ENCODE measurements at regions not wholly inside any gene's neighbourhood (a gene's known extent, or its start where the extent isn't known, plus 50 kb on each side); places are given as distances from the start of the nearest gene placed in this dataset.

DNA sequence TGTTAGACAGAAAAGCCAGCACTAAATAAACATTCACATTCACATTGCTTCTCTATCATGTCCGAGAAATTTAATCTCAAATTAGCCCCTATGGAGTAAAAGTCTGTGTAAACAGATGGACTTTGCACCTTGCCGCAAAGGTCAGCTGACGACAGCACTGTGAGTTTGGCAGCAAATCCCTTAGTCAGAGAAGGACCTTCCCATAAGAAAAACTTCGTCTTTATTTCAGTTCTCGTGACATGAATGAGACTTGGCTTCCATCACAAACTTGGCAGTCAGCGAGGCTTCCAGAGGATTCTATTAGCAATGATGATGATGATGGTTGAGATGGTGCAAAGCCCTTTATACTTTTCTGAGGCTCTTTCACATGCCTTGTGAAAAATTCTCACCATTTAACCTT lies 133.7 kb upstream of the IFNGR1 start:
- no peak overlapping the region for H3K27ac Mint-ChIP-seq
- no peak for ATAC-seq

DNA sequence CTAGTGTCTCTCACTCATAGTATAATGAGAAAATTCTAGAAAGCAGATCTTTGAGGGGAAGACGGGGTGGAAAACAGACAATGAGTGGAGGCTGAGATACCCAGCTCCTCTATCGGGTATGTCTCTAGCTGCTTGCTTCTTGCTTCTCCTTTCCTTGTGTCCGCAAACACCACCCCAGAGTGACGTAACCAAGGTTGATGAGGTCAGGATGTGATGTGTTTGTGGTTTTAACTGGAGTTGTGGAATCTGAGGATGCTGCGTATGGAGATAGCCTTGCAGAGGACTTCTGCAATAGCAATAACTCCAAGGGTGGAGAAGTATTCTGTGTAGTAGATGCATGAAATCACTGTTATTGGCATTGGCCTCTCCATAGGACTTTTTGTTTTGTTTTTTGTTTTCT lies 132.7 kb upstream of the IFNGR1 start:
- Mint-ChIP-seq H3K36me3 (ENCODE audit: low read depth) (no peaks in the 10 kb centered on the region), H3K9me3 (no peaks in the 10 kb centered on the region), H3K27me3 (no peaks in the 10 kb centered on the region), H3K27ac (no peak overlapping the region), H3K4me3 (no peak overlapping the region), H3K4me1 (peaks cover 13% of the 10 kb centered on the region)
- ATAC-seq (no peak), DNase-seq (no peak)

More for the DNA sequence above, 133.7 kb upstream of the IFNGR1 start:
- no peaks in the 10 kb centered on the region for H3K27me3 Mint-ChIP-seq
- no peak overlapping the region for H3K4me3 Mint-ChIP-seq
- no peaks in the 10 kb centered on the region for H3K9me3 Mint-ChIP-seq
- peaks cover 13% of the 10 kb centered on the region for H3K4me1 Mint-ChIP-seq
- DNase-seq = no peak
- no peaks in the 10 kb centered on the region for H3K36me3 Mint-ChIP-seq (ENCODE audit: low read depth)

GRCh38 chr6:137350857-137351256 lies 131.7 kb upstream of the IFNGR1 start:
- no peak for ATAC-seq
- no peaks in the 10 kb centered on the region for H3K36me3 Mint-ChIP-seq (ENCODE audit: low read depth)
- H3K27ac Mint-ChIP-seq = no peak overlapping the region
- no peaks in the 10 kb centered on the region for H3K27me3 Mint-ChIP-seq
- peaks cover 13% of the 10 kb centered on the region for H3K4me1 Mint-ChIP-seq
- H3K4me3 Mint-ChIP-seq = no peak overlapping the region
- DNase-seq = no peak
- H3K9me3 Mint-ChIP-seq = no peaks in the 10 kb centered on the region

GRCh38 chr6:137349856-137350830 lies 131.0 kb upstream of the IFNGR1 start:
- ATAC-seq (no peak), DNase-seq (no peak)
- no peaks in the 10 kb centered on the region for H3K9me3 Mint-ChIP-seq
- peaks cover 13% of the 10 kb centered on the region for H3K4me1 Mint-ChIP-seq
- no peaks in the 10 kb centered on the region for H3K36me3 Mint-ChIP-seq (ENCODE audit: low read depth)
- H3K27ac Mint-ChIP-seq = no peak overlapping the region
- H3K27me3 Mint-ChIP-seq = no peaks in the 10 kb centered on the region
- no peak overlapping the region for H3K4me3 Mint-ChIP-seq

DNA sequence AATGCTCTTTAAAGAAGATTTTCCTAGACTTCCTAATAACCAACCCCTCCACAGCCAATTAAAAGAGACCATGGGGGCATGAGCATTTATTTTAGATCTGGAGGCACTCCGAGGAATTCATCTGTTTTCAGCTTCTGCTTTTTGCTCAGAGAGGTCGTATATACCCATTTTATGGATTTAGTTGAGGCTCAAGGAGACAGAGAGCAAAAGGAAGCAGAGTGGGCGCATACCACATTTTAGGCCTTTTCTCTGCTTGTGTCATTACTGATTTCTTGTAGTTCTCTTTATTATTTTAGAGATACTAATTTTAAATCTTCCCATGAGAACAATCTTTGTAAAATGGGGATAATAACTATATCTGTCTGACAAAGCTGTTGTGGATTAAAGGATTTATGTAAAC lies 129.6 kb upstream of the IFNGR1 start:
- DNase-seq = no peak
- Mint-ChIP-seq H3K4me3 (no peak overlapping the region), H3K27ac (no peak overlapping the region), H3K4me1 (peaks cover 11% of the 10 kb centered on the region), H3K36me3 (ENCODE audit: low read depth) (no peaks in the 10 kb centered on the region), H3K27me3 (no peaks in the 10 kb centered on the region), H3K9me3 (no peaks in the 10 kb centered on the region)
- no peak for ATAC-seq

DNA sequence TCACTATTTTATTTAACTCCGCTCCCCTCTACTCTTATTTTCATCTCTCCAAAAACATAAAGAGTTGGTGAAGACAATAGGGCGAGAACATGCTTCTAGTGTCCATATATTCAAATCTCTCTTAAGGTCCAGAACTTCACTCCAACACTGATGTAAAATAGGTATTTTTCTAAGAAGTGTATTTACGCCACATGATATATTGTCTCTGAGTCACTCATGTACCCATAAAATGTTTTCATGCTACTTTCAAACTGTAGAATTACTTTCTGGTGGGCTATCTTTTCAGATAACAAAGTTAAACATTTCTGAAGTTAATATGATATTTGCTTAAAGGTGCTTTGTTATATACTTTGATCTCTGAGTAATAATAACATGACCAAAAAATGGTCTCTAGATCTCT lies 124.1 kb upstream of the IFNGR1 start:
- Mint-ChIP-seq H3K4me3 (peak overlapping the region; percentile 74), H3K27ac (no peak overlapping the region), H3K36me3 (ENCODE audit: low read depth) (no peaks in the 10 kb centered on the region), H3K27me3 (no peaks in the 10 kb centered on the region), H3K9me3 (no peaks in the 10 kb centered on the region), H3K4me1 (peaks cover 6% of the 10 kb centered on the region)
- ATAC-seq (no peak), DNase-seq (no peak)

DNA sequence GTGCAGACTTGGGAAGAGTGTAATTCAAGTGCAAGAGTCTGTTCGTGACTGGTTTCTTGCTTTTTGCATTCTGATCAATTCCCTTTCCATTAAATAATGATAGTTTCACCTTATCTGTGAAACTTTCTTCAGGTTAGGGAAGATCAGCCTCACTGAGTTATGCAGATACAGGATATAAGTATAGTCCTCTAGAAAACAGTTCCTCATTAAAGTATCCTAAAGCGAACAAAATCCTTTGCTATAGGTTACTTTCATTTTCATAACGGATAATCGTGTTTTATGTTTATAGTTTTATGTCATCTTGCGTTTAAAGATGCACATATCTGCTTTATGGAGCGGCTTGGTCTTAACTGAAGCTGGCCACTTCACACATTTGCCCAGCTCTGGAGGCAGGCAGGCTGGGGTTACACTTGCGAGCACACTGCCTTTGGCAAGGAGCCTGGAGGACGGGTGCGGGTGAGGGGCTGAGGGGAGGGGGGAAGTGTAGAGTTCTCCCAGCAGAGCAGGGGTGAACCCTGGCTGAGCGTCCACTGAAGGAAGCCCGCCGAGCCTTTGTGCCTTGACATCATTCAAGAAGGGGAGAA lies 123.5 kb upstream of the IFNGR1 start:
- Mint-ChIP-seq H3K9me3 (no peaks in the 10 kb centered on the region), H3K36me3 (ENCODE audit: low read depth) (no peaks in the 10 kb centered on the region), H3K4me3 (peak overlapping the region; percentile 74), H3K4me1 (peaks cover 6% of the 10 kb centered on the region), H3K27ac (peak overlapping the region; percentile 31), H3K27me3 (no peaks in the 10 kb centered on the region)
- no peak for DNase-seq
- ATAC-seq = peak; percentile 24

GRCh38 chr6:137341681-137342195 lies 122.6 kb upstream of the IFNGR1 start:
- no peak overlapping the region for H3K4me3 Mint-ChIP-seq
- ATAC-seq (no peak), DNase-seq (peak; percentile 36)
- H3K4me1 Mint-ChIP-seq = peaks cover 6% of the 10 kb centered on the region
- H3K9me3 Mint-ChIP-seq = no peaks in the 10 kb centered on the region
- H3K36me3 Mint-ChIP-seq (ENCODE audit: low read depth) = no peaks in the 10 kb centered on the region
- no peak overlapping the region for H3K27ac Mint-ChIP-seq
- no peaks in the 10 kb centered on the region for H3K27me3 Mint-ChIP-seq

- ATAC-seq (no peak), DNase-seq (no peak)
- H3K4me3 Mint-ChIP-seq = no peak overlapping the region
- peaks cover 6% of the 10 kb centered on the region for H3K4me1 Mint-ChIP-seq
- no peaks in the 10 kb centered on the region for H3K9me3 Mint-ChIP-seq
- H3K27me3 Mint-ChIP-seq = no peaks in the 10 kb centered on the region
- H3K36me3 Mint-ChIP-seq (ENCODE audit: low read depth) = no peaks in the 10 kb centered on the region
- no peak overlapping the region for H3K27ac Mint-ChIP-seq
Observed at GRCh38 chr6:137339929-137340559, 120.9 kb upstream of the IFNGR1 start.

- no peaks in the 10 kb centered on the region for H3K36me3 Mint-ChIP-seq (ENCODE audit: low read depth)
- H3K27ac Mint-ChIP-seq = no peak overlapping the region
Observed at GRCh38 chr6:137334884-137335283, 115.7 kb upstream of the IFNGR1 start.

DNA sequence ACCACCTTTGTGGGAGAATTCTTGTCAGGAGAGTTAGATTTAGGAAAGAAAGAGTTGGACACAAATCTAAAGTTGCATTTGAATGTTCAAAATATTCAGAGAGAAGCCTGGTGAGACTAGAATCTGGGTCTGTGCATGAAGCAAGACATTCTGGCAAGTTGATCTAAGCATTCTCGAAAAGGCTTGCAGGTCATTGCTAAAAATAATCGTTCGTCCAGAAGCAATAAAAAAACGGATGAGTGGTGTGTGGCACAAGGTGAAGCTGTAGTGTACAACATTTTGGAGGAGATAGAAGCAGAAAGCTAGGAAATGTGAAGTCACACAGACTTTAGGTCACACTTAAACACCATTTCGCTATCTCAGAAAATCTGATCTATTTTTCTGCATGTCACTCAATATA lies 114.9 kb upstream of the IFNGR1 start:
- Mint-ChIP-seq H3K36me3 (ENCODE audit: low read depth) (no peaks in the 10 kb centered on the region), H3K4me1 (no peaks in the 10 kb centered on the region), H3K4me3 (no peak overlapping the region), H3K27me3 (peaks cover 9% of the 10 kb centered on the region), H3K9me3 (no peaks in the 10 kb centered on the region), H3K27ac (no peak overlapping the region)
- no peak for ATAC-seq
- DNase-seq = no peak

More at GRCh38 chr6:137334884-137335283, 115.7 kb upstream of the IFNGR1 start:
- DNase-seq (no peak), ATAC-seq (no peak)
- H3K4me1 Mint-ChIP-seq = no peaks in the 10 kb centered on the region
- H3K9me3 Mint-ChIP-seq = no peaks in the 10 kb centered on the region
- H3K27me3 Mint-ChIP-seq = peaks cover 9% of the 10 kb centered on the region
- H3K4me3 Mint-ChIP-seq = no peak overlapping the region

DNA sequence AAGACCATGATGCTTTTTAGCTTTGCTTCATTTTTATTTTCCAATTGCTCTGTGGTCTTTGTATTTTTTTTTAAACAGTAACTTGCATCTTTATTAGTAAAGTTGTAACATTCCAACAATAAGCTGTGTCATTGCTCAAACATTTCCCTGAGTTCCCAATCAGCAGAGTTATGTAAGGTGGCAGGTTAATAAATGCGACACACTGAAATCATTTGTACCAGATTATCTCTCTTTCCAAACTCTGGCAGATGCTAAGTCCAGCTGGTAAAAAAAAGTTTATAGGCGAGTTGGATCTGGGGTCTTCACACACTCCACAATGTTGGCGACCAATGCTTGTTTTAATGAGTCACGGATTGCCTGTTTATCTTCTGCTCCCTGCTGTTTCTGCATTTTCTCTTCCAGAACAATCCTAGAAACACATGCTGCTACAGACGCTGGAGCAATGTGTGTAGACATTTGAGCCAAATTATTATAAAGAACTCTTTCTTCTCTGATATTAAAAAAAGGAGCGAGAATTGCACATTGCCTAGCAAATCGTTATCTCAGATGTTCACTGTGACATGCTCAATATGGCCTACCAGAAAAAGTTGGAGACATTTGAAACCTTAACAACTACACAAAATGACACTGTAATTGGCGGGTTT lies 113.6 kb upstream of the IFNGR1 start:
- H3K9me3 Mint-ChIP-seq = no peaks in the 10 kb centered on the region
- H3K27ac Mint-ChIP-seq = no peak overlapping the region
- no peak overlapping the region for H3K4me3 Mint-ChIP-seq
- no peak for DNase-seq
- no peaks in the 10 kb centered on the region for H3K4me1 Mint-ChIP-seq
- peaks cover 9% of the 10 kb centered on the region for H3K27me3 Mint-ChIP-seq
- H3K36me3 Mint-ChIP-seq (ENCODE audit: low read depth) = no peaks in the 10 kb centered on the region
- ATAC-seq = no peak

- Mint-ChIP-seq H3K9me3 (no peaks in the 10 kb centered on the region), H3K4me1 (no peaks in the 10 kb centered on the region), H3K27me3 (no peaks in the 10 kb centered on the region), H3K4me3 (no peak overlapping the region), H3K36me3 (ENCODE audit: low read depth) (no peaks in the 10 kb centered on the region), H3K27ac (no peak overlapping the region)
- DNase-seq = no peak
- ATAC-seq = no peak
Observed at GRCh38 chr6:137323860-137324259, 104.7 kb upstream of the IFNGR1 start.

GRCh38 chr6:137320271-137320670 lies 101.1 kb upstream of the IFNGR1 start:
- Mint-ChIP-seq H3K27me3 (no peaks in the 10 kb centered on the region), H3K4me1 (no peaks in the 10 kb centered on the region), H3K27ac (no peak overlapping the region), H3K36me3 (ENCODE audit: low read depth) (no peaks in the 10 kb centered on the region), H3K9me3 (no peaks in the 10 kb centered on the region), H3K4me3 (no peak overlapping the region)
- no peak for DNase-seq
- ATAC-seq = no peak
